GM12892 (cell line): ENCODE measurements at regions not wholly inside any gene's neighbourhood (a gene's known extent, or its start where the extent isn't known, plus 50 kb on each side); places are given as distances from the start of the nearest gene placed in this dataset.

Experiments
- POLR2A ChIP-seq: IDR thresholded peaks from 2 replicates; pipeline ENCODE4 v1.6.1; 2011; ENCODE audit warnings: low read depth, low read length, control low read depth
- POLR2AphosphoS5 ChIP-seq: IDR thresholded peaks from 2 replicates; pipeline ENCODE4 v1.6.1; 2011; ENCODE audit warnings: low read depth, low read length, control low read depth
- TAF1 ChIP-seq: IDR thresholded peaks from 2 replicates; pipeline ENCODE4 v1.6.1; 2011; ENCODE audit warnings: low read depth, mild to moderate bottlenecking, control low read depth, low read length, borderline replicate concordance

DNA sequence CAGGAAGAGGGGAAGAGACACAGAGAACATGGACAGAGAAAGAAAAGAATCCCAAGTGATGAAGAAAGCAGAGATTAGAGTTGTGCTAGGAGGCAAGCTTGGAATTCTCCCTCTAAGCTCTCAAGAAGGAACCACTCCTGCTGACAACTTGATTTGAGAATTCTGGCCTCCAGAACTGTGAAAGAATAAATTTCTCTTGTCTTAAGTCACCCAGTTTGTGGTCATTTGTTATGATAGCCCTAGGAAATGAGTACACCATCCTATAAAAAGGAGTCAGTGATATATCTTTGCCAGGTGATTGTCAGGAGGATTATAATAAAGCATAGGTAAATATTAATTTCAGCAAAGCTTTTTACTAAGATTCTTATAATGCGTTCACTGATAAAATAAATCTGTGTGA is 82.7 kb upstream of the TFEC start:
- TF ChIP-seq POLR2A (no peak), TAF1 (no peak), POLR2AphosphoS5 (no peak)
